HG03439 (cell line): ENCODE measurements at regions not wholly inside any gene's neighbourhood (a gene's known extent, or its start where the extent isn't known, plus 50 kb on each side); places are given as distances from the start of the nearest gene placed in this dataset.
"Not testable (repeated sequence)": the region's sequence is repeated elsewhere in the genome, so short reads cannot be mapped to it uniquely, and the experiment has no call there.

Source experiments
- ATAC-seq: cut with Tn5 transposase; IDR thresholded peaks from one replicate; pipeline ENCODE4 v1.9.1; 2021; ENCODE audit warnings: mild to moderate bottlenecking, moderate library complexity; ENCODE audit not compliant: unreplicated experiment

- ATAC-seq: no peak
Measured at GRCh38 chr4:163077680-163078079, 89.0 kb downstream of the NAF1 start.

- ATAC-seq: no peak
Measured at GRCh38 chr4:163072222-163072621, 94.5 kb downstream of the NAF1 start.

- ATAC-seq: no peak
Measured at GRCh38 chr4:163071308-163071707, 95.4 kb downstream of the NAF1 start.

GRCh38 chr4:163070023-163070422 lies 96.7 kb downstream of the NAF1 start:
- ATAC-seq: no peak

DNA sequence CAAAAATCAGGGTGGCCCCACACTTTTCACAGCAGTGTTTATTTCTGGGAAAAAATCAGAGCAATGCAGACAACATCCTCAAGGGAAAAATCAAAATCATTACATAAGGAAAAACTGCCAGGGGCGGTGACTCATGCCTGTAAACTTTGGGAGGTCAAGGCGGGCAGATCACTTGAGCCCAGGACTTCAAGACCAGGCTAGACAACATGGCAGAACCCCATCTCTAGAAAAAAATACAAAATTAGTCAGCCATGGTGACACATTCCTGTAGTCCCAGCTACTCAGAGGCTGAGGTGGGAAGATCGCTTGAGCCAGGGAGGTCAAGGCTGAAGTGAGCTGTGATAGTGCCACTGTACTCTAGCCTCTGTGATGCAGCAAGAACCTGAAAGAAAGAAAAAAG lies 102.8 kb downstream of the NAF1 start:
- ATAC-seq: no peak

- ATAC-seq: peak; percentile 78
Measured at GRCh38 chr4:163048447-163048846, 118.2 kb downstream of the NAF1 start.

GRCh38 chr4:163042306-163042705 lies 124.4 kb downstream of the NAF1 start:
- ATAC-seq: no peak

- ATAC-seq: no peak
Measured at GRCh38 chr4:163017135-163017534, 149.6 kb downstream of the NAF1 start.

DNA sequence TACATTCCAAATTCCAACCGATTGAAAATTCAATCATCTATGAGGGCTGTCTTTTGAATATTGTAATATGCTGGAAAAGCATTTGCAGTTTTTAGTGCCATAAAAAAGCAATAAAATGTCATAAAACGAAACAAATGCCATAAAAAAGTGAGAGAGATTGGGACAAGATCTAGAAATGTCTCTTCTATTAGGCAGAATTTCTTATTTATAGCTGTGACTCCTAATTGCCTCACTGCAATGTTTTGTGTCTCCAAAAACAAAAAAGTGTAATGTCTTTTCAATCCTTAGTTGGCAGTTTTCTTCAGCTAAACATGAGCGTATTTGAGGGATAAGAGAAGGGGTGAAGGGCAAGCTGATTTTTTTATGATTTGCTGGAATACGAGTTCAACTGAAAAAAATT lies 153.9 kb downstream of the NAF1 start:
- ATAC-seq: no peak

GRCh38 chr4:163003979-163004378 lies 162.7 kb downstream of the NAF1 start:
- no peak for ATAC-seq

DNA sequence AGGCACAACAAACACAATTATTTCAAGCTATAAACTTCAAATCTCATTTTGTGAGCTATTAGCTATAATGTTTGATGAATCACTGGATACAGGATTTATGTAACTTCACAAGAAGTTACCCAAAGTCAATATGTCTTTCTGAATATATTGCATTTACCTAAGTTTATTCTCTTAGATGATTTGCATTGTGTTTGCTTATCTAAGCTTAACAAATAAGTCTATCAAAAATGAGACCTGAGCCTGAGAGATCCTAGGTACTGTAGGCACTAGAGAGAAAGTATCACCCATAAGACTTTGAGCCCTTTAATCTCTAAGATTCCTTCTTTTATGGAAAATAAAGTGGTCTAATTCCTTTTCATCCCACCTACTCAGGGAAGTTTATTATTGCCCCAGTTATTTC lies 178.2 kb downstream of the NAF1 start:
- ATAC-seq: no peak

DNA sequence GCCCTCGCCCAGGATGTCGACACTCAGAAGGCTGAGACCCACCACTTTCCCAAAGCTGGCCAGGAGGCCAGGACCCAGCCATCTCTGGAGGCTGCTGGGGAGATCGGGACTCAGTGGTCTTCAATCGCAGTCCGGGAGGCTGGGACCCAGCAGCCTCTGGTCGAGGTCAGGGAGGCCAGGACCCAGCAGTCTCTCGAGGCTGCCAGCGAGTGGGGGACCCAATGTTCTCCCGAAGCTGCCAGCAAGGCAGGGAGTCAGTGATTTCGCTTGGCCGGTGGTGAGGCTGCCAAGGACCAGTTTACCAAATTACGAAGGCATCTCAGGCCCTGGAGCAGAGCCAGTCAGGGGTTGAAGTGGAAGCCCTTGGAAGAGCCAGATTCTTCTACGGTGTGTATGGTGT lies 181.6 kb downstream of the NAF1 start:
- no peak for ATAC-seq

DNA sequence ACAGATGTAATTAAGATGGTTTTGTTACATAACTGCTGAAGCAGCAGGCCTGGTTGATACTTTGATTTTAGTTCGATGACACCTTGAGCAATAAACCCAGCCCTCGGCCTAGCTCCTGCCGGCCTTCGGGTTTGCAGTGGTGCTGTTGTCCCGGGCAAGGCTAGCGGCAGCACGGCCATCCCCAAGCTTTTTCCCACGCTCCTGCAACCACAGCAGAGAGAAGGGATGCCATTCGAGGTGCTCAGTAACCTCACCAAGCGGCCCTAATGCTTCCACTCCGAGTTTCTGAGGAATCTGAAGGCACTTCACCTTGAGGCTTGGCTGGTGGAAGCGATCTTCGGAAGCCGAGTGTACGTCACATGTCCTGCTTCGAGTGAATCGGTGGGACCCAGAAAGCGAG lies 182.1 kb downstream of the NAF1 start:
- no peak for ATAC-seq

DNA sequence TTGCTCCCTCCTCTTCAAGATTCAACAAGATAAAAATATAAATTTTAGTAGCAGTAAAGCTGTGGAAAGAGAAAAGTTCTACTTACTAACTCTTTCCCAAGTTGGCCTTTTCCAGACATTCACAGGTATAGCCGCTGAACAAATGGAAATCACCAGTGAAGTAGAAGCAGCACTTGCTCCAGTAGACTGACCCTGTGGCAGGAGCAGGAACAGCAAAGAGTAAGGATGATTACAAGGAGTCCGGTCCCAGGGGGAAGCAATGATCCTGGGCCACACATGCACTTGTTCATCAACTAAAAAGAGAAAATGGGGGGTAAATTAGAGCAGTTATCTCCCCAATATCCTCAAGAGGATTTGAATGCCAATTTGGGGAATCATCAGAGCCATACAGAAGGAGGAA lies 184.9 kb downstream of the NAF1 start:
- no peak for ATAC-seq

- ATAC-seq: no peak
Measured at GRCh38 chr4:162978398-162978797, 188.3 kb downstream of the NAF1 start.

DNA sequence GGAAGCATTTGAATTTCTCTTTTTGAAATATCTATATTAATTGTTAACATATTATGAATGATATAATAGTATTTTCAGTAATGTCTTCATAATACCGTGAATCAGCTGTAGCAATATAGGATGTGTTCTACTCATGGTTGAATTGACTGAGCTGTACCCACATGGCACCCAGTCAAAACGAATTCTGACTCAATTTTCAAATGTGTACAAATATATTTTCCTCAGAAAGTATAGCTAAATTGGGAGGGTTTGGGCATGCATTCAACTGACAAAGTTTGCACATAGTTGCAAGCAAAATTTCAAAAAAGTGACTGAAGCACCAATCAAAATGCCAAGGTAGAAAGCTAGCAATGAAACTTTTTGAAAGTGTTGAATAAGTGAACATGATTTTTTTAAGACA lies 188.9 kb downstream of the NAF1 start:
- ATAC-seq: no peak

- no peak for ATAC-seq
Measured at GRCh38 chr4:162972661-162973330, 193.9 kb downstream of the NAF1 start.

- ATAC-seq: no peak
Measured at GRCh38 chr4:162969194-162969593, 197.5 kb downstream of the NAF1 start.

- not testable (repeated sequence) for ATAC-seq
Measured at GRCh38 chr4:162965978-162966377, 200.7 kb downstream of the NAF1 start.

- no peak for ATAC-seq
Measured at GRCh38 chr4:162959046-162959445, 207.6 kb downstream of the NAF1 start.

DNA sequence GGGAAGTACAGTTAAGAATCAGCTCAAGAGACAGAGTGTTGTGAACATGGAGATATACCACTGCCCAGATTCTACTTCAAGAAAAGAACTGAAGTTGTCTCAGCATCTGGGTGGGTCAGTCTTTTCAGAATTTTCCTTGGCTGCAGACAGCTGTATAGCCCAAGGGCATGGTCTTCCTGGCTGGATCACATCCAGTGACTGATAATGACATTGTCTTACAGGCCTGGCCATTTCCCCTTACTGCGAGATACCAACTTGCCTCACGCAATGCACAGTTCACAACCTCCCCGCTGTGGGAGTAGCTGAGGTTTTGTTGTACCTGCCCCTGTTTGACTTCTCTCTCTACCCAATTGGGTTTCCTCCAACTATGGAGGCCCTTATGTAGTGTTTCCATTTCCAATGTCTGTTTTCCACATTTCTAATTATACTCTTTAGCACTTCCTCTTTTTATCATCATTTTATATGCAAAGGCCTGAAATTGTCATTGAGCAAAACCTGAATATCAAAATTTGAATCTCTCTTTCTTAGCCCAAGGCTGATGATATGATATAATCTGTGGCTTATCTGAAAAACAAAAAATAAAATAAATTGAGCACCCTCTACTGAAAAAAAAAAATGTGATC lies 209.1 kb downstream of the NAF1 start:
- ATAC-seq: no peak

- ATAC-seq: no peak
Measured at GRCh38 chr4:162954976-162955375, 211.7 kb downstream of the NAF1 start.

GRCh38 chr4:162952232-162952631 lies 214.5 kb downstream of the NAF1 start:
- no peak for ATAC-seq
